GM18909 (cell line): ENCODE measurements at regions not wholly inside any gene's neighbourhood (a gene's known extent, or its start where the extent isn't known, plus 50 kb on each side); places are given as distances from the start of the nearest gene placed in this dataset.
"Not testable (repeated sequence)": the region's sequence is repeated elsewhere in the genome, so short reads cannot be mapped to it uniquely, and the experiment has no call there.

Source experiments
- ATAC-seq: cut with Tn5 transposase; IDR thresholded peaks from one replicate; pipeline ENCODE4 v1.9.1; 2021; ENCODE audit warnings: mild to moderate bottlenecking; ENCODE audit not compliant: unreplicated experiment, poor library complexity

GRCh38 chr20:7147220-7147601 lies 379.7 kb downstream of the BMP2 start:
- ATAC-seq = no peak

- ATAC-seq = no peak
Measured at GRCh38 chr20:7151676-7152470, 384.4 kb downstream of the BMP2 start.

- no peak for ATAC-seq
Measured at GRCh38 chr20:7155282-7155681, 387.8 kb downstream of the BMP2 start.

GRCh38 chr20:7155794-7156193 lies 388.3 kb downstream of the BMP2 start:
- no peak for ATAC-seq

- ATAC-seq = no peak
Measured at GRCh38 chr20:7159903-7160302, 392.4 kb downstream of the BMP2 start.

- no peak for ATAC-seq
Measured at GRCh38 chr20:7161690-7162089, 394.2 kb downstream of the BMP2 start.

GRCh38 chr20:7171911-7172310 lies 404.4 kb downstream of the BMP2 start:
- ATAC-seq = no peak

- no peak for ATAC-seq
Measured at GRCh38 chr20:7174554-7174953, 407.1 kb downstream of the BMP2 start.

- ATAC-seq = not testable (repeated sequence)
Measured at GRCh38 chr20:7175827-7176226, 408.3 kb downstream of the BMP2 start.

GRCh38 chr20:7178004-7178403 lies 410.5 kb downstream of the BMP2 start:
- no peak for ATAC-seq

GRCh38 chr20:7180256-7181045 lies 413.0 kb downstream of the BMP2 start:
- no peak for ATAC-seq

- no peak for ATAC-seq
Measured at GRCh38 chr20:7189231-7189630, 421.7 kb downstream of the BMP2 start.

- no peak for ATAC-seq
Measured at GRCh38 chr20:7193681-7194080, 426.2 kb downstream of the BMP2 start.

- ATAC-seq = no peak
Measured at GRCh38 chr20:7195704-7196103, 428.2 kb downstream of the BMP2 start.

GRCh38 chr20:7196481-7196880 lies 429.0 kb downstream of the BMP2 start:
- no peak for ATAC-seq

- no peak for ATAC-seq
Measured at GRCh38 chr20:7199861-7200260, 432.4 kb downstream of the BMP2 start.

GRCh38 chr20:7207186-7207798 lies 439.8 kb downstream of the BMP2 start:
- no peak for ATAC-seq

GRCh38 chr20:7210910-7211309 lies 443.4 kb downstream of the BMP2 start:
- ATAC-seq = no peak

- no peak for ATAC-seq
Measured at GRCh38 chr20:7214081-7214740, 446.7 kb downstream of the BMP2 start.

GRCh38 chr20:7217606-7218005 lies 450.1 kb downstream of the BMP2 start:
- no peak for ATAC-seq

- no peak for ATAC-seq
Measured at GRCh38 chr20:7220755-7221154, 453.3 kb downstream of the BMP2 start.
